Liver (tissue), 8 donors: ENCODE measurements at regions not wholly inside any gene's neighbourhood (a gene's known extent, or its start where the extent isn't known, plus 50 kb on each side); places are given as distances from the start of the nearest gene placed in this dataset.

Experiments used
- DNase-seq: peaks from one replicate; pipeline ENCODE4 v3.0.0-alpha.2; 2017; ENCODE audit warnings: low spot score
- H3K27ac ChIP-seq, 2 donors: one replicate each; pipeline ENCODE4 v1.7.0; 2013; ENCODE audit warnings: inconsistent platforms in 2 of 2, low read length in 2 of 2, control low read depth in 1 of 2, low read depth in 1 of 2, mild to moderate bottlenecking in 1 of 2
- H3K27me3 ChIP-seq, 4 donors: one replicate each; pipeline versions ENCODE4 v1.6.1 to v1.7.0; 2013; ENCODE audit warnings: low read length in 3 of 4, inconsistent platforms in 1 of 4, mild to moderate bottlenecking in 1 of 4, moderate library complexity in 1 of 4; ENCODE audit not compliant: control insufficient read depth in 4 of 4, insufficient read depth in 4 of 4
- H3K36me3 ChIP-seq, 4 donors: one replicate each; pipeline versions ENCODE4 v1.6.1 to v1.7.0; 2013; ENCODE audit warnings: low read length in 3 of 4, mild to moderate bottlenecking in 3 of 4, low read depth in 1 of 4, moderate library complexity in 1 of 4; ENCODE audit not compliant: control insufficient read depth in 4 of 4, insufficient read depth in 3 of 4
- H3K4me1 ChIP-seq, 4 donors: one replicate each; pipeline versions ENCODE4 v1.6.1 to v1.7.0; 2013; ENCODE audit warnings: low read length in 3 of 4, mild to moderate bottlenecking in 3 of 4, moderate library complexity in 1 of 4; ENCODE audit not compliant: control insufficient read depth in 4 of 4, insufficient read depth in 4 of 4
- H3K4me3 ChIP-seq, 3 donors: one replicate each; pipeline versions ENCODE4 v1.6.1 to v1.7.0; 2013; ENCODE audit warnings: low read length in 3 of 3, control low read depth in 1 of 3, low read depth in 1 of 3, mild to moderate bottlenecking in 1 of 3
- H3K9ac ChIP-seq, 2 donors: one replicate each; pipeline ENCODE4 v1.7.0; 2013; ENCODE audit warnings: low read length in 2 of 2, mild to moderate bottlenecking in 2 of 2, moderate library complexity in 2 of 2, control low read depth in 1 of 2, low read depth in 1 of 2
- H3K9me3 ChIP-seq, 4 donors: one replicate each; pipeline versions ENCODE4 v1.6.1 to v1.7.0; 2013; ENCODE audit warnings: low read length in 3 of 4; ENCODE audit not compliant: control insufficient read depth in 4 of 4
- ATF3 ChIP-seq: IDR thresholded peaks from 2 replicates; pipeline ENCODE4 v1.6.1; 2016; ENCODE audit warnings: antibody characterized with exemption
- CTCF ChIP-seq: fragments of 150-350 bp; IDR thresholded peaks from 2 replicates; pipeline ENCODE4 v1.5.1; 2017; ENCODE audit warnings: improper control_type of control experiment, low read depth, low read length; ENCODE audit not compliant: missing input control
- FOXA1 ChIP-seq: IDR thresholded peaks from 2 replicates; pipeline ENCODE4 v1.6.1; 2016; ENCODE audit warnings: antibody characterized with exemption
- FOXA2 ChIP-seq: IDR thresholded peaks from 2 replicates; pipeline ENCODE4 v1.6.1; 2016; ENCODE audit warnings: antibody characterized with exemption
- GABPA ChIP-seq, 2 donors: IDR thresholded peaks in 1 of 2; conservative IDR thresholded peaks in 1 of 2; 2 replicates each; pipeline ENCODE4 v1.6.1; 2016; ENCODE audit warnings: antibody characterized with exemption in 2 of 2, mild to moderate bottlenecking in 1 of 2, moderate library complexity in 1 of 2
- HNF4A ChIP-seq, 2 donors: conservative IDR thresholded peaks; 2 replicates each; pipeline ENCODE4 v1.6.1; 2016; ENCODE audit warnings: antibody characterized with exemption in 2 of 2, mild to moderate bottlenecking in 2 of 2
- HNF4G ChIP-seq: IDR thresholded peaks from 2 replicates; pipeline ENCODE4 v1.6.1; 2016; ENCODE audit warnings: antibody characterized with exemption
- JUND ChIP-seq, 2 donors: IDR thresholded peaks; 2 replicates each; pipeline ENCODE4 v1.6.1; 2016; ENCODE audit warnings: antibody characterized with exemption in 2 of 2
- MAX ChIP-seq: IDR thresholded peaks from 2 replicates; pipeline ENCODE4 v1.6.1; 2016; ENCODE audit warnings: antibody characterized with exemption
- NR2F2 ChIP-seq: IDR thresholded peaks from 2 replicates; pipeline ENCODE4 v1.6.1; 2016; ENCODE audit warnings: antibody characterized with exemption
- RAD21 ChIP-seq, 2 donors: IDR thresholded peaks; 2 replicates each; pipeline ENCODE4 v1.6.1; 2016; ENCODE audit warnings: antibody characterized with exemption in 2 of 2, mild to moderate bottlenecking in 2 of 2
- REST ChIP-seq: IDR thresholded peaks from 2 replicates; pipeline ENCODE4 v1.6.1; 2016; ENCODE audit warnings: antibody characterized with exemption, mild to moderate bottlenecking
- SP1 ChIP-seq: IDR thresholded peaks from 2 replicates; pipeline ENCODE4 v1.6.1; 2018; ENCODE audit warnings: antibody characterized with exemption, mild to moderate bottlenecking
- YY1 ChIP-seq: IDR thresholded peaks from 2 replicates; pipeline ENCODE4 v1.6.1; 2016; ENCODE audit warnings: antibody characterized with exemption, mild to moderate bottlenecking
- ZBTB33 ChIP-seq: IDR thresholded peaks from 2 replicates; pipeline ENCODE4 v1.6.1; 2016; ENCODE audit warnings: antibody characterized with exemption
- WGBS: extraction: QIAGEN DNeasy Blood & Tissue Kit; methylation state at CpG from one replicate; pipeline ENCODE4 v1.1.7; 2013; 5-methylcytosine and 5-hydroxymethylcytosine counted together
- donor health status: healthy.
- donor health status: healthy.
- donor health status: healthy.
- donor health status: healthy.
- donor health status: healthy.

- Histone ChIP-seq H3K36me3 (no peaks in the 10 kb centered on the region), H3K9ac (no peak overlapping the region), H3K27ac (no peak overlapping the region), H3K4me1 (no peaks in the 10 kb centered on the region), H3K4me3 (no peak overlapping the region), H3K27me3 (no peaks in the 10 kb centered on the region), H3K9me3 (no peaks in the 10 kb centered on the region)
- TF ChIP-seq ZBTB33 (no peak), YY1 (no peak), JUND (IDR thresholded peaks at IDR 0.05) (no peak), FOXA2 (no peak), SP1 (no peak), HNF4A (conservative IDR thresholded peaks at IDR 0.05) (no peak), GABPA (IDR thresholded peaks at IDR 0.05 in 1 of 2, conservative IDR thresholded peaks at IDR 0.05 in 1 of 2) (no peak), FOXA1 (no peak), ATF3 (no peak), NR2F2 (no peak), REST (no peak), HNF4G (no peak), MAX (no peak)
- DNase-seq, result no peak
- WGBS, result 85% methylated on average over 1 of the region's 1 CpG
These were observed 480.8 kb upstream of the KIRREL3 start for GRCh38 chr11:127481391-127481790.

- Histone ChIP-seq H3K4me1 (no peaks in the 10 kb centered on the region), H3K9ac (no peak overlapping the region), H3K27ac (no peak overlapping the region), H3K9me3 (no peaks in the 10 kb centered on the region), H3K36me3 (no peaks in the 10 kb centered on the region), H3K4me3 (no peak overlapping the region), H3K27me3 (no peaks in the 10 kb centered on the region)
- no peak for TF ChIP-seq ZBTB33
- TF ChIP-seq NR2F2, result no peak
- TF ChIP-seq RAD21 (IDR thresholded peaks at IDR 0.05), result no peak
- no peak for TF ChIP-seq GABPA (IDR thresholded peaks at IDR 0.05 in 1 of 2, conservative IDR thresholded peaks at IDR 0.05 in 1 of 2)
- TF ChIP-seq MAX, result no peak
- no peak for TF ChIP-seq CTCF
- no peak for TF ChIP-seq SP1
- no peak for DNase-seq
- WGBS, result 83% methylated on average over 2 of the region's 2 CpGs
These were observed 478.3 kb upstream of the KIRREL3 start for GRCh38 chr11:127478826-127479225.
